HepG2 (cell line): ENCODE measurements at regions not wholly inside any gene's neighbourhood (a gene's known extent, or its start where the extent isn't known, plus 50 kb on each side); places are given as distances from the start of the nearest gene placed in this dataset.

Experiments used
- ATAC-seq: fragments of 200-7000 bp; cut with Tn5 transposase; 3 replicates; pipeline ENCODE4 v1.9.1; 2020; ENCODE audit warnings: mild to moderate bottlenecking, moderate library complexity
- BruUV-seq: library from RNA; stranded (reverse); fragments of 400-500 nt; replicated peaks from 2 replicates; lab custom pipeline; 2021; lab: Mats Ljungman, UMichigan
- CTCF ChIA-PET: fragments of 300-600 bp; formaldehyde crosslinking; extraction: SDS; loops from one replicate; lab custom pipeline; 2021; ENCODE audit warnings: low total read pairs, inconsistent platforms, low intra/inter-chr PET ratio; lab: Yijun Ruan, JAX
- POLR2A ChIA-PET: fragments of 350-600 bp; sonication (Branson Sonifier 250); formaldehyde crosslinking; loops from one replicate; lab custom pipeline; 2020; ENCODE audit warnings: antibody characterized with exemption, inconsistent platforms; lab: Yijun Ruan, JAX
- DNase-seq: peaks from one replicate; pipeline ENCODE4 v3.0.0-alpha.2; 2015; ENCODE audit warnings: low spot score
- FAIRE-seq: peaks from 3 replicates; lab custom pipeline; 2011; peaks lifted over from hg19 to GRCh38; lab: Jason Lieb, UNC
- H2AFZ ChIP-seq: one replicate; pipeline ENCODE4 v1.6.1; 2011; ENCODE audit warnings: low read length, inconsistent platforms
- H3K27ac ChIP-seq: fragments of 300-600 bp; 3 replicates; pipeline ENCODE4 v1.8.0; 2011; ENCODE audit warnings: mixed run types, mild to moderate bottlenecking, mixed read lengths, low read length, inconsistent platforms; ENCODE audit not compliant: insufficient read depth; ENCODE audit errors: extremely low read length
- H3K27me3 ChIP-seq, 2 experiments: fragments of 200-600 bp in 1 of 2; 2 replicates in 1 of 2; 3 replicates in 1 of 2; pipeline versions ENCODE4 v1.6.0 to v1.8.0; 2011; ENCODE audit warnings: low read length in 2 of 2, mild to moderate bottlenecking in 2 of 2, moderate library complexity in 2 of 2, inconsistent platforms in 1 of 2; ENCODE audit not compliant: insufficient read depth in 2 of 2, control insufficient read depth in 1 of 2
- H3K36me3 ChIP-seq, 2 experiments: fragments of 200-600 bp in 1 of 2; replicated peaks in 1 of 2; 2 replicates in 1 of 2; 3 replicates in 1 of 2; pipeline versions ENCODE4 v1.5.1 to v1.8.0; 2011; ENCODE audit warnings: low read length in 2 of 2, inconsistent platforms in 1 of 2; ENCODE audit not compliant: insufficient read depth in 2 of 2, control insufficient read depth in 1 of 2
- H3K4me1 ChIP-seq: 2 replicates; pipeline ENCODE4 v1.5.1; 2012; ENCODE audit warnings: low read length, inconsistent platforms; ENCODE audit not compliant: insufficient read depth
- H3K4me2 ChIP-seq: 2 replicates; pipeline ENCODE4 v1.6.0; 2011; ENCODE audit warnings: low read depth, low read length, inconsistent platforms
- H3K4me3 ChIP-seq, 3 experiments: fragments of 200-600 bp in 1 of 3; sonication (generic), shearing (Covaris generic) in 1 of 3; replicated peaks in 1 of 3; 2 replicates each; pipeline ENCODE4 v1.5.1; 2011 to 2016; ENCODE audit warnings: low read length in 3 of 3, inconsistent platforms in 2 of 3, low read depth in 2 of 3, mild to moderate bottlenecking in 2 of 3, control low read depth in 1 of 3, mixed read lengths in 1 of 3; ENCODE audit not compliant: insufficient read depth in 1 of 3
- H3K79me2 ChIP-seq: one replicate; pipeline ENCODE4 v1.6.1; 2011; ENCODE audit warnings: low read length, inconsistent platforms; ENCODE audit not compliant: insufficient read depth
- H3K9ac ChIP-seq: 2 replicates; pipeline ENCODE4 v1.6.0; 2011; ENCODE audit warnings: mild to moderate bottlenecking, low read depth, low read length, inconsistent platforms; ENCODE audit not compliant: insufficient read depth
- H3K9me3 ChIP-seq: 2 replicates; pipeline ENCODE4 v1.5.1; 2012; ENCODE audit warnings: mild to moderate bottlenecking, low read length
- H4K20me1 ChIP-seq: 2 replicates; pipeline ENCODE4 v1.6.0; 2011; ENCODE audit warnings: inconsistent platforms, mild to moderate bottlenecking, low read length, moderate library complexity; ENCODE audit not compliant: insufficient read depth
- CBFB ChIP-seq: sonication (generic); formaldehyde crosslinking; IDR thresholded peaks from 2 replicates; pipeline ENCODE4 v1.4.0; 2020; ENCODE audit warnings: missing genetic modification reagents
- FOSL2 ChIP-seq: sonication (generic); formaldehyde crosslinking; IDR thresholded peaks from 2 replicates; pipeline ENCODE4 v1.4.0; 2020; ENCODE audit warnings: missing genetic modification reagents
- HNRNPUL1 ChIP-seq: fragments of 200-400 bp; formaldehyde crosslinking; IDR thresholded peaks from 2 replicates; pipeline ENCODE4 v1.6.1; 2017; ENCODE audit warnings: low read depth, mild to moderate bottlenecking, low read length, moderate library complexity
- MAFF ChIP-seq: IDR thresholded peaks from 2 replicates; pipeline ENCODE4 v1.6.1; 2011; ENCODE audit warnings: low read depth, low read length, improper control_type of control experiment
- MAFK ChIP-seq, 2 experiments: IDR thresholded peaks in 1 of 2; conservative IDR thresholded peaks in 1 of 2; 2 replicates each; pipeline ENCODE4 v1.6.1; 2011; ENCODE audit warnings: improper control_type of control experiment in 2 of 2, low read length in 2 of 2
- MBNL3 ChIP-seq: fragments of 250-450 bp; sonication (Bioruptor Pico); conservative IDR thresholded peaks from 2 replicates; pipeline ENCODE4 v1.8.0; 2022; ENCODE audit warnings: mild to moderate bottlenecking, inconsistent platforms
- ZNF343 ChIP-seq: sonication (generic); formaldehyde crosslinking; IDR thresholded peaks from 2 replicates; pipeline ENCODE4 v1.4.0; 2020; ENCODE audit warnings: mild to moderate bottlenecking, missing genetic modification reagents
- ZNF549 ChIP-seq: sonication (generic); formaldehyde crosslinking; IDR thresholded peaks from 2 replicates; pipeline ENCODE4 v1.5.0; 2020; ENCODE audit warnings: missing genetic modification reagents
- ZNF720 ChIP-seq: sonication (generic); formaldehyde crosslinking; IDR thresholded peaks from 2 replicates; pipeline ENCODE4 v1.4.0; 2020; ENCODE audit warnings: missing genetic modification reagents
- ZNF749 ChIP-seq: sonication (generic); formaldehyde crosslinking; IDR thresholded peaks from 2 replicates; pipeline ENCODE4 v1.8.0; 2022; ENCODE audit warnings: mild to moderate bottlenecking, missing genetic modification reagents, moderate library complexity, borderline replicate concordance
- WGBS: methylation state at CpG from one replicate; pipeline ENCODE4 v1.1.6; 2017; ENCODE audit warnings: low lambda C conversion rate; 5-methylcytosine and 5-hydroxymethylcytosine counted together
- in situ Hi-C: cut with HindIII; loops from 2 replicates; pipeline ENCODE4 v1.10.0; 2017; ENCODE audit warnings: low pct_unique_long_range_greater_than_20kb; ENCODE audit not compliant: extremely low pct_ligation_motif_present
- intact Hi-C: fragments of 100-400 bp; cut with micrococcal nuclease; formaldehyde crosslinking; loops from one replicate; pipeline ENCODE4 v1.10.0; 2022; ENCODE audit not compliant: unreplicated experiment
- TF ChIP-seq, protein P1 (sequence below): sonication (generic); formaldehyde crosslinking; IDR thresholded peaks from 2 replicates; pipeline ENCODE4 v1.5.0; 2020; ENCODE audit warnings: mild to moderate bottlenecking, missing genetic modification reagents
- TF ChIP-seq, protein P2 (sequence below): sonication (generic); formaldehyde crosslinking; IDR thresholded peaks from 2 replicates; pipeline ENCODE4 v1.8.0; 2022; ENCODE audit warnings: mild to moderate bottlenecking, missing genetic modification reagents; ENCODE audit not compliant: insufficient replicate concordance
- TF ChIP-seq, protein P3 (sequence below): sonication (generic); formaldehyde crosslinking; IDR thresholded peaks from 2 replicates; pipeline ENCODE4 v1.9.0; 2021; ENCODE audit warnings: missing genetic modification reagents, borderline replicate concordance

DNA sequence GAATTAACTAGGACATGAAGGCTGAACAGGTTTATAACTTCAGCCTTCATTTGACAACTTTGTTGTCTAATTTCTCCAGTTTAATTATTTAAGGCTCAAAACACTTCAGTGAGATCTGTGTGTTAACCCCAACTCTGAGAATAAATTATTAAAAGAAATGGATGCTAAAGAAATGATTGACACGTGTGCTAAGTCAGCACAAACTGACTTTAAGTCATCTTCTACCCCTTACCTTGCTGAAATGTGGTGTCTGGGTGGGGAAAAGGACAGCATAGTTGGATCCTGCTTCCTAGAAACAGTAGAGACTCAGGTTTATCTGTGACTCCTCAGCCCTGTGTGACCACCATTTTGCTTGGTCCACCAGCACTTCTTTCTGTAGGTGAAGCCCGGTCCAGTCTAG is 324.8 kb upstream of the NPSR1 start:
- BruUV-seq = no TSS peak
- Histone ChIP-seq H3K9me3 (0 out of 2 replicates have a peak, but pooled peaks cover 4% of the 10 kb centered on the region), H3K27ac (no peak overlapping the region), H3K4me2 (no peak overlapping the region), H3K79me2 (no peaks in the 10 kb centered on the region), H3K4me1 (no peaks in the 10 kb centered on the region), H4K20me1 (no peaks in the 10 kb centered on the region), H3K36me3 (no peaks in the 10 kb centered on the region), H2AFZ (no peak overlapping the region), H3K27me3 (no peaks in the 10 kb centered on the region), H3K9ac (no peak overlapping the region), H3K4me3 (no peak overlapping the region)
- intact Hi-C loops = no loop called here
- ChIA-PET CTCF (no interaction called here), POLR2A (no interaction called here)
- DNase-seq (no peak), ATAC-seq (no peak), FAIRE-seq (no peak)
- in situ Hi-C loops = no loop called here
- TF ChIP-seq ZNF720 (no peak), CBFB (no peak), HNRNPUL1 (no peak), MAFK (conservative IDR thresholded peaks at IDR 0.05 in 1 of 2, IDR thresholded peaks at IDR 0.05 in 1 of 2; ENCODE audit: low read length in 2 of 2) (peak; percentile 63 to 74), MBNL3 (no peak), MAFF (peak; percentile 62)
- WGBS = 43% methylated on average over 2 of the region's 2 CpGs

DNA sequence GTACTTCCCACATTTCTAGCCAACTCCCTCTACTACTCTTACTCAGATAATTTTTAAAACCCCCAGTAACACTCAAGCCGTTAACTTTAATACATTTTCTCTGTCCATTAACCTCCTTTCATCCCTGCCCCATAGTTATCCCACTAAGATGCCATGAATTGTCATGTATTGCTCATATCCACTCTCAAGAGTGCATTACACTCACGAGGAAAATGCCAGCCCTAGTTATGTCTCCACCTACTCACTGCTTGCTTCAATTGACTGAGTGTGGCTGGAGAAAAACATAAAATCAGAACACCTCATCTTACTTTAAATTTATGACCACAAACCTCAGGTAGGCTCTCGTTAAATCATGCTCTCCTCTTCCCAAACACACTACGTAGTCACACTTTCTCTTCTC is 324.1 kb upstream of the NPSR1 start:
- DNase-seq = no peak
- no TSS peak for BruUV-seq
- intact Hi-C loops = no loop called here
- ChIA-PET CTCF (no interaction called here), POLR2A (no interaction called here)
- no peaks in the 10 kb centered on the region for H3K27me3 ChIP-seq
- no peak overlapping the region for H3K4me3 ChIP-seq
- H3K4me2 ChIP-seq = no peak overlapping the region
- no peaks in the 10 kb centered on the region for H3K79me2 ChIP-seq
- ATAC-seq = no peak
- no peaks in the 10 kb centered on the region for H4K20me1 ChIP-seq
- H3K27ac ChIP-seq = no peak overlapping the region
- in situ Hi-C loops = no loop called here
- H2AFZ ChIP-seq = no peak overlapping the region
- 0 out of 2 replicates have a peak, but pooled peaks cover 4% of the 10 kb centered on the region for H3K9me3 ChIP-seq
- WGBS = 43% methylated on average over 4 of the region's 4 CpGs
- H3K9ac ChIP-seq = no peak overlapping the region
- FAIRE-seq = no peak
- H3K4me1 ChIP-seq = peaks cover 7% of the 10 kb centered on the region
- H3K36me3 ChIP-seq = no peaks in the 10 kb centered on the region
- TF ChIP-seq, protein P1, sequence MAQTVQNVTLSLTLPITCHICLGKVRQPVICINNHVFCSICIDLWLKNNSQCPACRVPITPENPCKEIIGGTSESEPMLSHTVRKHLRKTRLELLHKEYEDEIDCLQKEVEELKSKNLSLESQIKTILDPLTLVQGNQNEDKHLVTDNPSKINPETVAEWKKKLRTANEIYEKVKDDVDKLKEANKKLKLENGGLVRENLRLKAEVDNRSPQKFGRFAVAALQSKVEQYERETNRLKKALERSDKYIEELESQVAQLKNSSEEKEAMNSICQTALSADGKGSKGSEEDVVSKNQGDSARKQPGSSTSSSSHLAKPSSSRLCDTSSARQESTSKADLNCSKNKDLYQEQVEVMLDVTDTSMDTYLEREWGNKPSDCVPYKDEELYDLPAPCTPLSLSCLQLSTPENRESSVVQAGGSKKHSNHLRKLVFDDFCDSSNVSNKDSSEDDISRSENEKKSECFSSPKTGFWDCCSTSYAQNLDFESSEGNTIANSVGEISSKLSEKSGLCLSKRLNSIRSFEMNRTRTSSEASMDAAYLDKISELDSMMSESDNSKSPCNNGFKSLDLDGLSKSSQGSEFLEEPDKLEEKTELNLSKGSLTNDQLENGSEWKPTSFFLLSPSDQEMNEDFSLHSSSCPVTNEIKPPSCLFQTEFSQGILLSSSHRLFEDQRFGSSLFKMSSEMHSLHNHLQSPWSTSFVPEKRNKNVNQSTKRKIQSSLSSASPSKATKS (CRISPR knock-in tag) = no peak
- TF ChIP-seq ZNF749 (CRISPR knock-in tag) (no peak), ZNF549 (CRISPR knock-in tag) (no peak), ZNF343 (no peak), FOSL2 (CRISPR knock-in tag) (no peak)
- TF ChIP-seq, protein P2, sequence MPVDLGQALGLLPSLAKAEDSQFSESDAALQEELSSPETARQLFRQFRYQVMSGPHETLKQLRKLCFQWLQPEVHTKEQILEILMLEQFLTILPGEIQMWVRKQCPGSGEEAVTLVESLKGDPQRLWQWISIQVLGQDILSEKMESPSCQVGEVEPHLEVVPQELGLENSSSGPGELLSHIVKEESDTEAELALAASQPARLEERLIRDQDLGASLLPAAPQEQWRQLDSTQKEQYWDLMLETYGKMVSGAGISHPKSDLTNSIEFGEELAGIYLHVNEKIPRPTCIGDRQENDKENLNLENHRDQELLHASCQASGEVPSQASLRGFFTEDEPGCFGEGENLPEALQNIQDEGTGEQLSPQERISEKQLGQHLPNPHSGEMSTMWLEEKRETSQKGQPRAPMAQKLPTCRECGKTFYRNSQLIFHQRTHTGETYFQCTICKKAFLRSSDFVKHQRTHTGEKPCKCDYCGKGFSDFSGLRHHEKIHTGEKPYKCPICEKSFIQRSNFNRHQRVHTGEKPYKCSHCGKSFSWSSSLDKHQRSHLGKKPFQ (CRISPR knock-in tag) = no peak
- TF ChIP-seq, protein P3, sequence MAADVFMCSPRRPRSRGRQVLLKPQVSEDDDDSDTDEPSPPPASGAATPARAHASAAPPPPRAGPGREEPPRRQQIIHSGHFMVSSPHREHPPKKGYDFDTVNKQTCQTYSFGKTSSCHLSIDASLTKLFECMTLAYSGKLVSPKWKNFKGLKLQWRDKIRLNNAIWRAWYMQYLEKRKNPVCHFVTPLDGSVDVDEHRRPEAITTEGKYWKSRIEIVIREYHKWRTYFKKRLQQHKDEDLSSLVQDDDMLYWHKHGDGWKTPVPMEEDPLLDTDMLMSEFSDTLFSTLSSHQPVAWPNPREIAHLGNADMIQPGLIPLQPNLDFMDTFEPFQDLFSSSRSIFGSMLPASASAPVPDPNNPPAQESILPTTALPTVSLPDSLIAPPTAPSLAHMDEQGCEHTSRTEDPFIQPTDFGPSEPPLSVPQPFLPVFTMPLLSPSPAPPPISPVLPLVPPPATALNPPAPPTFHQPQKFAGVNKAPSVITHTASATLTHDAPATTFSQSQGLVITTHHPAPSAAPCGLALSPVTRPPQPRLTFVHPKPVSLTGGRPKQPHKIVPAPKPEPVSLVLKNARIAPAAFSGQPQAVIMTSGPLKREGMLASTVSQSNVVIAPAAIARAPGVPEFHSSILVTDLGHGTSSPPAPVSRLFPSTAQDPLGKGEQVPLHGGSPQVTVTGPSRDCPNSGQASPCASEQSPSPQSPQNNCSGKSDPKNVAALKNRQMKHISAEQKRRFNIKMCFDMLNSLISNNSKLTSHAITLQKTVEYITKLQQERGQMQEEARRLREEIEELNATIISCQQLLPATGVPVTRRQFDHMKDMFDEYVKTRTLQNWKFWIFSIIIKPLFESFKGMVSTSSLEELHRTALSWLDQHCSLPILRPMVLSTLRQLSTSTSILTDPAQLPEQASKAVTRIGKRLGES (CRISPR knock-in tag) = no peak
